ENCODE measurements at regions not wholly inside any gene's neighbourhood (a gene's known extent, or its start where the extent isn't known, plus 50 kb on each side); places are given as distances from the start of the nearest gene placed in this dataset.

DNA sequence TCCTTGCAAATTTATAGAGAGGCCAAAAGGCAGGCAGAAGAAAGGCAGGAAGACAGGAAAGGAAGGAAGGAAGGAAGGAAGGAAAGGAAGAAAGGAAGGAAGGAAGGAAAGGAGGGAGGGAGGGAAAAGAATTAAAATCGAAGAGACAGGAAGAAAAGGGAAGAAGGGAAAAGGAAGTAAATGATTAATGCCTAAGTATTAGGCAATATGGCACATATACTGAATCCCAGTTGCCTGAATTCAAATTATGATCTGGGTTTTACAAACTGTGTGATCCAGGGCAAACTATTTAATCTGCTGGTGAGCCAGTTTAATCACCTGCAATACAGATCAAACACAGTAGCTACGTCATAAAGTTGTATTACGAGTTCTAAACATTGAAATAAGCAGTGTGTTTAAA lies 983.6 kb downstream of the FLRT2 start:
- no peak for DNase-seq (ENCODE audit: low spot score)

GRCh38 chr14:86513056-86513455 lies 983.1 kb downstream of the FLRT2 start:
- DNase-seq (ENCODE audit: low spot score): no peak

GRCh38 chr14:86510491-86510890 lies 980.5 kb downstream of the FLRT2 start:
- DNase-seq (ENCODE audit: low spot score): no peak

DNA sequence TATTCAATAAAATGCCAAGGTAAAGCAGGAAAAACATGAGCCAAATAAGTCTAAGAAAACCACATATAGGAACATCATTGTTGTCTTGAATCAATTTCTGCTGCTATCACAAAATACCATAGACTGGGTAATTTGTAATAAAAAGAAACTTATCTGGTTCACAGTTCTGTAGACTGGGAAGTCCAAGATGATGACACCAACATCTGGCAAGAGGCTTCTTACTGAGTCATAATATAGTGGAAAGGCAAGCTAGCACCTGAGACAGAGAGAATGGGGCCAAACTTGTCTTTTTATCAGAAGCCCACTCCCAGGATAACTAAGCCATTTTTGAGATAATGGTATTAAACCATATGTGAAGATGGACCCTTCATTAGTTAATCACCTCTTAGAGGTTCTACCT lies 975.9 kb downstream of the FLRT2 start:
- DNase-seq (ENCODE audit: low spot score): no peak

GRCh38 chr14:86501611-86502010 lies 971.7 kb downstream of the FLRT2 start:
- no peak for DNase-seq (ENCODE audit: low spot score)

DNA sequence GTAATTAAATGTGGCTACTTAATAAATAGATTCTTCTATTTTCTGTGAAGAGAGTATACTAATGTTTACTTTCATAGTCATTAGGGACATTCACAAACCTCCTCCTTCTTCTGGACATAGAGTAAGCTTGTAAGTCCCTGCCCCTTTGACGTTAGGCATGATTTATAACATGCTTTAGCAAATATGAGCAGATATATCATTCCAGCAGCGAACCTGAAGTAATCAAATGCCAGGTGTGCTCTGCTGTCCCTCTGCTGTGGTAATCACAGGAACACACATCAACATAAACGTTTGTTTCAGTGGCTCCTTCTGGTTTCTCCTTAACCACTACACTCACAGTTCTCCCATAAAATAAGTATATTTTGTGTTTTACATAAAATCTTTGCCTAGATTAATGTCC lies 961.8 kb downstream of the FLRT2 start:
- no peak for DNase-seq (ENCODE audit: low spot score)

- DNase-seq (ENCODE audit: low spot score): no peak
Measured at GRCh38 chr14:86481104-86481503, 951.2 kb downstream of the FLRT2 start.

- no peak for DNase-seq (ENCODE audit: low spot score)
Measured at GRCh38 chr14:86464341-86464740, 934.4 kb downstream of the FLRT2 start.

DNA sequence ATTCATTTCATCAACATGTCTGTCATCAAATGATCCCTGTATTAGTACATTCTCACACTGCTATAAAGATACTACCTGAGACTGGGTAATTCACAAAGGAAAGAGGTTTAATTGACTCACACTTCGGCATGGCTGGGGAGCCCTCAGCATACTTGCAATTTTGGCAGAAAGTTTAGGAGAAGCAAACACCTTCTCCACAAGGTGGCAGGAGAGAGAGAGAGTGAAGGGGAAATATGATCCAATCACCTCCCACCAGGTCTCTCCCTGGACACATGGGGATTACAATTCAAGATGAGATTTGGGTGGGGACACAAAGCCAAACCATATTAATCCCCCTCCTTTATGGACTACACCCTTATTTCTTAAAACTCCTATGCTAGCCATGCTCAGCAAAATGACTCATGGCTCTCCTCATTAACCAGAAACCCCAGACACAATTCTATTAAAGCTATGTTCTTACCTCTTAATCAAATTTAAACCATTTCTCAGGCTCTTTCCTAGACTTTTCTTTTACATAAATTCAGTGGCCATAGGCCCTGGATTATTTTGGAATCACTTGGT lies 932.3 kb downstream of the FLRT2 start:
- DNase-seq (ENCODE audit: low spot score): no peak

DNA sequence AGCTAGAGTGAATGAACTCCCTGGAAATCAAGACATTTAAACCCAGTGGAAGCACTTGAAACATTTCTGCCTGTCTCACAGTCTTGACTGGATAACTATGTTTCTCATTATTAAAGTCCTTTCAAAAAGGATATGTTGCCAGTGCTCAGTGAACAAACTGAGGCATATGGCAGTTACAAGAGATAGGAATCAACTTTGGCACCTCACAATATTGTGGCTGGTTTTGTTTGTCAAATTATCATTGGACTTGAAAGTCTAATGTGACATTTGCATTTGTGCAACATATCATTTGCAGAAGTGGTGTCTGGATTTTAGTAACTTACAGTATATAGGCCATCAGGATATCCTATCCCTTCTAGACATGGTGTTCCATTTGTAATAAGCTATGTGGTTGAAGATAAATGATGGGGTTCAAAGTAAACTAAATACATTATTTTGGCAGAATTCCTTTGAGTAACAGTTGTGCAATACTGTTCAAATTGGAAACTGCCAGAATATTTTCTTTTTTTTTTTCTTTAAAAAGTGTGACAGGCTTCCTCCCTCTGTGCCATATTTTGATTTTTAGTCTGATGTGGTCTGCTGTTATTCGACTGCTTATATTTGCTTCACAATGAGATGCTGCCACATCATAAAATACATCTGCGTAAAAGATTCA lies 927.7 kb downstream of the FLRT2 start:
- no peak for DNase-seq (ENCODE audit: low spot score)

- no peak for DNase-seq (ENCODE audit: low spot score)
Measured at GRCh38 chr14:86450085-86450484, 920.1 kb downstream of the FLRT2 start.

- DNase-seq (ENCODE audit: low spot score): no peak
Measured at GRCh38 chr14:86442135-86442534, 912.2 kb downstream of the FLRT2 start.

GRCh38 chr14:86430853-86431252 lies 900.9 kb downstream of the FLRT2 start:
- DNase-seq (ENCODE audit: low spot score): no peak

- no peak for DNase-seq (ENCODE audit: low spot score)
Measured at GRCh38 chr14:86423214-86423613, 893.3 kb downstream of the FLRT2 start.

DNA sequence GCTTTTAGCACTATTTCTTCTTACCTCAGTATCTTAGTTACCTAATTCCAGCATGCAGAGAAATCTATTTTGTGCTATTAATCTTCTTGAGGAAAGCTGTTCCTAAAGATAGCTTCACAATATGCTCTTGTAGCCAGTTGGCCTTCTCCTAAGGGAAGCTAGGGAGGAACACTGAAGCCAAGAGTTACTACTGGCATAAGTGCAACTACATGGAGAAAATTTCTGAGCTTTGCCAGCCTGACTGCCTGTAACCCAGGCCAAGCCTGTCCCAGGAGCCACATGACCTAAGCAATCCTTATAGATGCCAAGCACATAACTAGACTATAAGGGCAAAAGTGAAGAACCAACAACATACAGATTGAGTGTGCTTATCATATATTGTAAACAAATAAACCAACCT lies 890.2 kb downstream of the FLRT2 start:
- DNase-seq (ENCODE audit: low spot score): no peak

DNA sequence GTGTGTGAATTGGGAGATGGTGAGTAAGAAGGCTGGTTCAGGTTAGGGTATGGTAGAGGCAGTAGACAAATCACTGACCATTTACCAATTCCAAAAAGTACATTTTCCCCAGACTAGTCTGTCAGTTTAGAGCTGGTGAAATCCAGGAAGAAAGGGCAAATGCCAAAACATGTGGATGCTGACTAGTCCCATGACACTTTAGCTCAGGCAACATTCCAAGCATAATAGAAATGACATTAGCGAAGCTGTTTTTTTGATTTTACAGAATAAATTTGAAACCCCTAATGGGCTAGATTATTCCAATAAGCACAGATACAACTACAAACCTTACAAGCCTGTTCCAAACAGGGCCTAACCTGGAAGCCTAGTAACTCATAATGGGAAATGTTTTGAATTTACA lies 884.2 kb downstream of the FLRT2 start:
- no peak for DNase-seq (ENCODE audit: low spot score)

DNA sequence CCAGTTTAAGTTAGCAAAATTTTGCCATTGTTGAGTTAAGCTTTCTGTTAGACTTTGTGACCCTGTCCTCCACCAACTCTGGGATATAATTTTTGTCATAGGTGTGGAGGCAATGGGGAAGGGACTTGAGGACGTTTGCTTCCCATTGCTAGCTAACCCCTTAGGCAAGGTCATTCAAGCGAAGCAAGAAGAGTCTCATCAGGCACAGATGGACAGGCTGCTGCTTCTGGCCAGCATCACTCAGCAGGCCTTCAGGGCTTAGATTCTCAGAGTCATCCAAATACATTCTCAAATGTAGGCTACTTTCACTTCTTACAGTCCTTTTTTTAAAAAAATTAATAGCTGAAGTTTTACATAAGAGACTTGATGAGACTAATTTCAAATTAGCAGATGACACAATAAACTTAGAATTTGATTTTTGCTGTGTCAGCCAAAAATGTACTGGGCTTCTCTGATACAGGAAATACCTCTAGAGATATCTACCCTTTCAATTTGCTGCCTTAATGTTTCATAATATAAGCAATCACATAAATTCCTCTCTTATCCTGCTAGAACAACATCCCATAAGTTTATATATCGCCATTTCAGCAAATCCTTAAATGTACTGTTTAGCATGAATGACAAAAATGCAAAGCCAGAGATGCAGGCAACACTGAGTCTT lies 875.2 kb downstream of the FLRT2 start:
- no peak for DNase-seq (ENCODE audit: low spot score)

DNA sequence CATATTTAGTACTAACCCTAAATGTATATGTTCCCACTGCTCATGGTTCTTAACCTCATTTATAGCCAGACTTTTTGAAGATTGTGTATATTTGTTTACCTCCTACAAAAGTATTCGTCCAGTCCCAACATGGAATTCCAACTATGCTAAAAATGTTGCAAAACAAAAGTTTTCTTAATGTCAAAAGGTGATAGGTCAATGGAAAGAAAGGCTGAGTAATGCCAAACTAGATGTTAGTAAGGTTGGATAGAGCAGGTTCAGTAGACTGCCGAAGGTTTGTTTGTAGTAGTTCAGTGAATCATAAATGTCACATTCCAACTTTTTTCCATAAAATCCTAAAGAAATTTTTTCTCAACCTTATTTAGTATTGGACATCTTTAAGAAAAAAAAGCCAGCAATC lies 874.5 kb downstream of the FLRT2 start:
- DNase-seq (ENCODE audit: low spot score): no peak

DNA sequence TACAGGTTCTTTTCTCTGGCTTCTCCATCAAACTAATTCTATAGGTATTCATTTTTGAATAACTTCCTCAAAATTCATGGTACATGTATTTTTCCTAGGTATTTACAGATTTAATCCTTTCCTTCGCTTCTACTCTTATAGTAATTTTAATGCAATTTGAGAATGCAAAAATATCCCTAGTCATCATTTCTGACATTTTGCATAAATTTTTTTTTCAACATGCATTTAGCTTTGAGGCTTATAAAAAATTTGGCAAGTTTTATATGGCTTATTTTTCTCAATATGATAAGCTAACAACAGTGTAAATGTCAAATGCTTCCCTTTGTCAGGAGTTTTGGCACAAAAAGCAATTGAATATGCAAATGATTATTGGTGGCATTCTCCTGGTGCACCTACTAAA lies 872.6 kb downstream of the FLRT2 start:
- DNase-seq (ENCODE audit: low spot score): no peak

DNA sequence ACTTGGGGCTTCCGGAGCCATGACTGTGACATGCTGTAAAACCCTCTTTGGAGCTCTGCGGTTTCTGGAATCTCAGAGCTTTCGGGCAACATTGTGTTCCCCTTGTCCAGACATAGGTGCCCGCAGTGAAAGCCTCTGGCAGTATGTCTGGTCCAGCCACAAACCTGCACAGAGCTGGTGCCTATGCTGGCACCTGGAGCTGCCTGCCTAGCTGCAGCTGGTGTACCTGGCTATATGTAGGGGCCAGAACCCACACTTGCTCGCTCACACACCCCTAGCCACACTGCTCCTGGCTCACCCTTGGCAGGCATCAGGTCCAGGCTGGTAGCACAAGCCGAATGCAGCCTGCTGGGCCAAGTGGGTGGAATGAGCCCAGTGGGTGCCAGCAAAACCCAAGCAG lies 861.1 kb downstream of the FLRT2 start:
- DNase-seq (ENCODE audit: low spot score): no peak

GRCh38 chr14:86388216-86388615 lies 858.3 kb downstream of the FLRT2 start:
- DNase-seq (ENCODE audit: low spot score): no peak

- no peak for DNase-seq (ENCODE audit: low spot score)
Measured at GRCh38 chr14:86373886-86374285, 843.9 kb downstream of the FLRT2 start.

- DNase-seq (ENCODE audit: low spot score): no peak
Measured at GRCh38 chr14:86372402-86372801, 842.5 kb downstream of the FLRT2 start.

GRCh38 chr14:86364634-86365033 lies 834.7 kb downstream of the FLRT2 start:
- no peak for DNase-seq (ENCODE audit: low spot score)
